GM23248 (cell line): ENCODE measurements at regions not wholly inside any gene's neighbourhood (a gene's known extent, or its start where the extent isn't known, plus 50 kb on each side); places are given as distances from the start of the nearest gene placed in this dataset.

ENCODE experiments used
- DNase-seq: peaks from one replicate; pipeline ENCODE4 v3.0.0-alpha.2; 2015
- H2AFZ ChIP-seq: fragments of 200-600 bp; sonication (generic); 2 replicates; pipeline ENCODE4 v1.6.1; 2016; ENCODE audit warnings: antibody characterized with exemption
- H3F3A ChIP-seq: fragments of 200-600 bp; sonication (generic); 2 replicates; pipeline ENCODE4 v1.6.1; 2016; ENCODE audit warnings: mild to moderate bottlenecking, antibody characterized with exemption, mixed run types; ENCODE audit not compliant: insufficient read depth
- H3K27ac ChIP-seq: fragments of 200-600 bp; sonication (generic); 2 replicates; pipeline ENCODE4 v1.5.1; 2016; ENCODE audit warnings: mild to moderate bottlenecking
- H3K27me3 ChIP-seq: fragments of 200-600 bp; sonication (generic); replicated peaks from 2 replicates; pipeline ENCODE4 v1.6.1; 2016; ENCODE audit warnings: mild to moderate bottlenecking; ENCODE audit not compliant: insufficient read depth
- H3K36me3 ChIP-seq: fragments of 200-600 bp; sonication (generic); 2 replicates; pipeline ENCODE4 v1.6.1; 2016; ENCODE audit warnings: low read depth, mild to moderate bottlenecking
- H3K4me1 ChIP-seq: fragments of 200-600 bp; sonication (generic); 2 replicates; pipeline ENCODE4 v1.6.1; 2016; ENCODE audit warnings: mild to moderate bottlenecking; ENCODE audit not compliant: insufficient read depth
- H3K4me2 ChIP-seq: fragments of 200-600 bp; sonication (generic); one replicate; pipeline ENCODE4 v1.6.1; 2016; ENCODE audit warnings: mild to moderate bottlenecking; ENCODE audit not compliant: unreplicated experiment
- H3K4me3 ChIP-seq: fragments of 200-600 bp; sonication (generic); 2 replicates; pipeline ENCODE4 v1.5.1; 2016; ENCODE audit warnings: mild to moderate bottlenecking
- H3K79me2 ChIP-seq: fragments of 200-600 bp; sonication (generic); 2 replicates; pipeline ENCODE4 v1.6.1; 2016; ENCODE audit warnings: mild to moderate bottlenecking; ENCODE audit not compliant: insufficient read depth
- H3K9ac ChIP-seq: fragments of 200-600 bp; sonication (generic); 2 replicates; pipeline ENCODE4 v1.6.1; 2016; ENCODE audit warnings: mild to moderate bottlenecking
- H3K9me2 ChIP-seq: fragments of 200-600 bp; sonication (generic); 2 replicates; pipeline ENCODE4 v1.6.1; 2016; ENCODE audit warnings: mixed run types, mild to moderate bottlenecking, moderate library complexity; ENCODE audit not compliant: insufficient read depth
- H3K9me3 ChIP-seq: fragments of 200-600 bp; sonication (generic); one replicate; pipeline ENCODE4 v1.6.1; 2017; ENCODE audit warnings: low read depth
- H4K20me1 ChIP-seq: fragments of 200-600 bp; sonication (generic); 2 replicates; pipeline ENCODE4 v1.6.0; 2016; ENCODE audit not compliant: insufficient read depth
- EZH2 ChIP-seq: fragments of 200-600 bp; sonication (generic); IDR thresholded peaks from 2 replicates; pipeline ENCODE4 v1.6.1; 2018; ENCODE audit warnings: antibody characterized with exemption, mild to moderate bottlenecking; ENCODE audit not compliant: insufficient read depth, poor library complexity, severe bottlenecking
- EZH2phosphoT487 ChIP-seq: fragments of 200-600 bp; sonication (generic); IDR thresholded peaks from 2 replicates; pipeline ENCODE4 v1.6.1; 2018; ENCODE audit warnings: antibody characterized with exemption, moderate library complexity, mild to moderate bottlenecking, low read depth; ENCODE audit not compliant: insufficient read depth
- WGBS, 2 experiments: methylation state at CpG; one replicate each; pipeline ENCODE4 v1.1.6; 2015 to 2017; ENCODE audit warnings: low lambda C conversion rate in 2 of 2, low coverage in 1 of 2; ENCODE audit errors: missing lambda C conversion rate in 2 of 2; 5-methylcytosine and 5-hydroxymethylcytosine counted together
- in situ Hi-C: fragments of 300-500 bp; cut with MboI; formaldehyde crosslinking; loops from 2 replicates; pipeline ENCODE4 v1.15.0; 2020

DNA sequence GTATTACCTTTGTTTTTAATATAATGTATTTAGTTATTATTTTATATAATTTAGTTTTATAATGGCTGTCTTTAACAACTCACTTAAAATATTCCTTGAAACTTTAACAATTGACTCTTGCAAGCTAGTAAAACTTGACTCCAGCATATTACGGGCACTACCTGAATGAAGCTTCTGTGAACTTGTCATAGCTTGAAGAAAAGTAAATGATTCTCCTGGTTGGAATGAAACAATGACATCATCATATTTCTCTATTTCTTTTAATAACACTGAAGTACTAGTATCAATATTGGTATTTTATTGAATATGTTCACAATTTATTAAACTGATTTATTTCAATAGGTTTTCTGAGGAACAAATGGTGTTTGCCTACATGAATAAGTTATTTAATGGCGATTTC is 128.4 kb upstream of the PHF14 start:
- Histone ChIP-seq H3F3A (no peaks in the 10 kb centered on the region), H3K4me3 (no peak overlapping the region), H3K4me1 (no peaks in the 10 kb centered on the region), H3K9me3 (no peaks in the 10 kb centered on the region), H3K4me2 (no peak overlapping the region), H3K27me3 (no peaks in the 10 kb centered on the region), H3K79me2 (no peaks in the 10 kb centered on the region), H3K9me2 (no peaks in the 10 kb centered on the region), H3K36me3 (no peaks in the 10 kb centered on the region), H3K9ac (no peak overlapping the region), H4K20me1 (no peaks in the 10 kb centered on the region), H3K27ac (no peak overlapping the region), H2AFZ (no peak overlapping the region)
- 49 to 50% methylated on average over 2 of the region's 2 CpGs for WGBS, 2 experiments
- in situ Hi-C loops = no loop called here
- no peak for TF ChIP-seq EZH2
- no peak for TF ChIP-seq EZH2phosphoT487
- DNase-seq = no peak

DNA sequence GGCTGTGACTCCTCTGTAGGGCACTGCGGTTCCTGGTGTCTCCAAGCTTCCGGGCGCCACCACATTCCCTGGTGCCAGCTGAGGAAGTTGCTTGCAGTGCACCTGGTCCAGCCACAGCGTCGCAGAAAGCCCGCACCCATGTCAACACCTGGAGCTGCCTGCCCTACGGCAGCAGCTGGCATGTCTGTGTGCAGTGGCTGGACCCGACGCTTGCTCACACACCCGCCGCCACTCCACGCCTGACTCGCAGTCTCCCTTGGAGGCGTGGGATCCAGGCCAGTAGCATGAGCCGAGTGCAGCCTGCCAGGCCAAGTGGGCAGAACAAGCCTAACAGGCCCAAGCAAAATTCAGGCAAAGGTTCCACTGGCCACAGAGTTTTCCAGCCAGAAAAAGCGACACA is 118.1 kb upstream of the PHF14 start:
- Histone ChIP-seq H3K36me3 (no peaks in the 10 kb centered on the region), H3K4me1 (no peaks in the 10 kb centered on the region), H3K9ac (no peak overlapping the region), H3K9me2 (no peaks in the 10 kb centered on the region), H3K4me2 (no peak overlapping the region), H3F3A (no peaks in the 10 kb centered on the region), H2AFZ (no peak overlapping the region), H3K27me3 (no peaks in the 10 kb centered on the region), H4K20me1 (no peaks in the 10 kb centered on the region), H3K4me3 (no peak overlapping the region), H3K27ac (no peak overlapping the region), H3K9me3 (no peaks in the 10 kb centered on the region), H3K79me2 (no peaks in the 10 kb centered on the region)
- TF ChIP-seq EZH2phosphoT487 = no peak
- TF ChIP-seq EZH2 = no peak
- in situ Hi-C loops = no loop called here
- no peak for DNase-seq
- 68 to 74% methylated on average over 13 to 16 of the region's 16 CpGs for WGBS, 2 experiments

DNA sequence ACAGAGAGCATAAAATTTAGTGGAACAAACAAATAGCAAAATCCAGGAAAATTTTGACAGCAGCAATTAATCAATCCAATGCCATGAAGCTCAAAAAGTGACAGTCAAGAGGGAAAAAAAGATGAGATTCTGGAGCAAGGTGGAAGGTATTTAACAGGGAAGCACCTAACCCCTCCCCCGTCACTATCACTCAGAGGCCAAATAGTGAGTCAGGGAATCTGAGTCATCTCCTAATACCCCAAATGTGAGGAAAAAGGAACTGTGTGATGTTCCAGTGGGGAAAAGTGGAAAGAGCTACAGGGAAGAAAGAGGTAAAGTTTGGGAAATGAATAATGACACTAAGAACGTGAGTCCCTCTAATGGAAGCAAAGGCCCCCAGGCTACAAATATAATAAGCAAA is 113.2 kb upstream of the PHF14 start:
- 16 to 18% methylated on average over 2 of the region's 2 CpGs for WGBS, 2 experiments
- Histone ChIP-seq H4K20me1 (no peaks in the 10 kb centered on the region), H3K4me1 (no peaks in the 10 kb centered on the region), H3K79me2 (no peaks in the 10 kb centered on the region), H3K36me3 (no peaks in the 10 kb centered on the region), H3K27ac (no peak overlapping the region), H3K9ac (no peak overlapping the region), H3K4me3 (no peak overlapping the region), H3F3A (no peaks in the 10 kb centered on the region), H3K4me2 (no peak overlapping the region), H3K9me3 (no peaks in the 10 kb centered on the region), H3K27me3 (no peaks in the 10 kb centered on the region), H3K9me2 (no peaks in the 10 kb centered on the region), H2AFZ (no peak overlapping the region)
- in situ Hi-C loops = no loop called here
- DNase-seq = peak; percentile 0
- TF ChIP-seq EZH2phosphoT487 (no peak), EZH2 (no peak)

DNA sequence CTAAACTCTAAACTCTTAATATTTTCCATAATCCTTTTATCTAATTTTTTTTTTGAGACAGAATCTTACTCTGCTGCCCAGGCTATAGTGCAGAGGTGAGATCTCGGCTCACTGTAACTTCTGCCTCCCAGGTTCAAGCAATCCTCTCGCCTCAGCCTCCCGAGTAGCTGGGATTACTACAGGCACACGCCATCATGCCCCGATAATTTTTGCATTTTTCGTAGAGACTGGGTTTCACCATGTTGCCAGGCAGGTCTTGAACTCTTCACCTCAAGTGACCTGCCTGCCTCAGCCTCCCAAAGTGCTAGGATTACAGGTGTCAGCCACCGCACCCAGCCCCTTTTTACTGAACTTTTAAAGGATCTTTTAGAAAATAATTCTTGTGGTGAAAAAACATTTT is 110.2 kb upstream of the PHF14 start:
- no peak for DNase-seq
- 48 to 50% methylated on average over 7 of the region's 7 CpGs for WGBS, 2 experiments
- Histone ChIP-seq H3K79me2 (no peaks in the 10 kb centered on the region), H3K4me1 (no peaks in the 10 kb centered on the region), H3K9ac (no peak overlapping the region), H3K27ac (no peak overlapping the region), H3F3A (no peaks in the 10 kb centered on the region), H2AFZ (no peak overlapping the region), H3K27me3 (no peaks in the 10 kb centered on the region), H3K4me3 (no peak overlapping the region), H3K36me3 (no peaks in the 10 kb centered on the region), H3K4me2 (no peak overlapping the region), H4K20me1 (no peaks in the 10 kb centered on the region), H3K9me3 (no peaks in the 10 kb centered on the region), H3K9me2 (no peaks in the 10 kb centered on the region)
- TF ChIP-seq EZH2 (no peak), EZH2phosphoT487 (no peak)
- in situ Hi-C loops = no loop called here

DNA sequence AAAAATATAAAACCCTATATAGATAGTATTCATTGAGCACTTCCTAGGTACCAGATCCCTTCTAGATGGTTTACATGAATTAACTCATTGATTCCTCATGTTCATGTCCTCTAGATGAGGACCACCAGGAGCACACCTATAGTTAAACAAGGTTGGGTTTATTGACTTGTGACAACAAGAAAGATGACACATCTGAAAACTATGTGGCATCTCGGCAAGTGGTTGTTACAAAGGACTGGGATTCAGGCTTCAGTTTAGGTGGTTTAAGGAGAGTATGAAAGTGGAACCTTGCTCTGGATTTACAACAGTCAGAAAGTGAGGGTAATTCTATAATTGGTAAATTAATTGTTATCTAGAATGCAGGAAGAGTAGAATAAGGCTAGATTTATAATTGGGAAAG is 99.0 kb upstream of the PHF14 start:
- H2AFZ ChIP-seq = no peak overlapping the region
- H3K27ac ChIP-seq = no peak overlapping the region

More for the DNA sequence above, 99.0 kb upstream of the PHF14 start:
- Histone ChIP-seq H3K4me2 (no peak overlapping the region), H3K9ac (no peak overlapping the region), H3K4me3 (no peak overlapping the region), H3K36me3 (no peaks in the 10 kb centered on the region), H4K20me1 (no peaks in the 10 kb centered on the region), H3F3A (no peaks in the 10 kb centered on the region), H3K9me2 (no peaks in the 10 kb centered on the region), H3K79me2 (no peaks in the 10 kb centered on the region), H3K4me1 (no peaks in the 10 kb centered on the region), H3K9me3 (no peaks in the 10 kb centered on the region), H3K27me3 (no peaks in the 10 kb centered on the region)
- TF ChIP-seq EZH2phosphoT487 (no peak), EZH2 (no peak)
- in situ Hi-C loops = no loop called here
- no peak for DNase-seq
- 24 to 36% methylated on average over 1 of the region's 1 CpG for WGBS, 2 experiments
